Muscle of leg (tissue), 3 donors: ENCODE measurements at regions not wholly inside any gene's neighbourhood (a gene's known extent, or its start where the extent isn't known, plus 50 kb on each side); places are given as distances from the start of the nearest gene placed in this dataset.

ENCODE experiments used
- DNase-seq: peaks from one replicate; pipeline ENCODE4 v3.0.0; 2013
- H3K27ac ChIP-seq: one replicate; pipeline ENCODE4 v1.5.1; 2013; ENCODE audit warnings: mild to moderate bottlenecking, low read length, control low read depth
- H3K27me3 ChIP-seq: one replicate; pipeline ENCODE4 v1.6.1; 2013; ENCODE audit warnings: low read length; ENCODE audit not compliant: control insufficient read depth, insufficient read depth
- H3K36me3 ChIP-seq: one replicate; pipeline ENCODE4 v1.6.1; 2013; ENCODE audit warnings: low read length; ENCODE audit not compliant: control insufficient read depth, insufficient read depth
- H3K4me1 ChIP-seq: one replicate; pipeline ENCODE4 v1.6.1; 2013; ENCODE audit warnings: low read length; ENCODE audit not compliant: control insufficient read depth, insufficient read depth
- H3K4me3 ChIP-seq: one replicate; pipeline ENCODE4 v1.5.1; 2013; ENCODE audit warnings: low read length, control low read depth
- H3K9me3 ChIP-seq: replicated peaks from 2 replicates; pipeline ENCODE4 v1.6.1; 2013; ENCODE audit warnings: low read depth, low read length; ENCODE audit not compliant: control insufficient read depth
- WGBS: methylation state at CpG from one replicate; pipeline ENCODE4 v1.1.5; 2013; ENCODE audit warnings: missing lambda C conversion rate; ENCODE audit not compliant: insufficient coverage; 5-methylcytosine and 5-hydroxymethylcytosine counted together

GRCh38 chr18:41021089-41021488, 933.9 kb upstream of the PIK3C3 start:
- no CpG with 5 or more reads among the region's 3 CpGs for WGBS
- Histone ChIP-seq H3K9me3 (no peaks in the 10 kb centered on the region), H3K27ac (no peak overlapping the region), H3K4me1 (no peaks in the 10 kb centered on the region), H3K27me3 (no peaks in the 10 kb centered on the region), H3K36me3 (no peaks in the 10 kb centered on the region), H3K4me3 (no peak overlapping the region)
- DNase-seq: no peak

- Histone ChIP-seq H3K27me3 (no peaks in the 10 kb centered on the region), H3K27ac (no peak overlapping the region), H3K36me3 (no peaks in the 10 kb centered on the region), H3K4me1 (no peaks in the 10 kb centered on the region), H3K9me3 (no peaks in the 10 kb centered on the region), H3K4me3 (no peak overlapping the region)
- WGBS: no CpG with 5 or more reads among the region's 1 CpG
- no peak for DNase-seq
These were observed 942.8 kb upstream of the PIK3C3 start for GRCh38 chr18:41012194-41012593.

- H3K4me1 ChIP-seq: no peaks in the 10 kb centered on the region
- no peaks in the 10 kb centered on the region for H3K36me3 ChIP-seq
- no peak overlapping the region for H3K4me3 ChIP-seq
- no peaks in the 10 kb centered on the region for H3K27me3 ChIP-seq
- WGBS: no CpG with 5 or more reads among the region's 6 CpGs
- no peak overlapping the region for H3K27ac ChIP-seq
- DNase-seq: no peak
- no peaks in the 10 kb centered on the region for H3K9me3 ChIP-seq
These were observed 945.1 kb upstream of the PIK3C3 start for GRCh38 chr18:41009926-41010325.

- no peak for DNase-seq
- Histone ChIP-seq H3K4me1 (no peaks in the 10 kb centered on the region), H3K9me3 (no peaks in the 10 kb centered on the region), H3K36me3 (no peaks in the 10 kb centered on the region), H3K4me3 (no peak overlapping the region), H3K27me3 (no peaks in the 10 kb centered on the region), H3K27ac (no peak overlapping the region)
- no CpG with 5 or more reads among the region's 3 CpGs for WGBS
These were observed 950.7 kb upstream of the PIK3C3 start for GRCh38 chr18:41004324-41004723.

GRCh38 chr18:40995529-40995928, 959.5 kb upstream of the PIK3C3 start:
- DNase-seq: no peak
- Histone ChIP-seq H3K4me3 (no peak overlapping the region), H3K36me3 (no peaks in the 10 kb centered on the region), H3K27ac (no peak overlapping the region), H3K4me1 (no peaks in the 10 kb centered on the region), H3K9me3 (no peaks in the 10 kb centered on the region), H3K27me3 (no peaks in the 10 kb centered on the region)
- no CpG with 5 or more reads among the region's 1 CpG for WGBS

DNA sequence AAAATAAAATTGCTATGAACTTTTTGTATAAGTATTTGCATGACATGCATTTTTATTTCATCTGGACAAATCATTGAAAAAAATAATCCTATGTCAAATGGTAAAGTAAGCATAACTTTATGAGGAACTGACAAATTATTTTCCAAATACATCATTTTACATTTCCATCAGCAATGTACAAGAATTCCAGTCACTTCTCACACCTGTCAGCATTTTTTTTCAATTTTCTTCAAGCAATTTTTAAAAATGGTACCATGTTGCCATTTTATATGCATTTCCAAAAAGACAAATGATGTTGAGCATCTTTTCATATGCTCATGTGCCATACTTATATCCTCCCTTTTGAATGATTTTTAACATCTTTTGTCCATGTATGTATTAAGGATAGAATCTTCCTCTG, 961.7 kb upstream of the PIK3C3 start:
- Histone ChIP-seq H3K27ac (no peak overlapping the region), H3K4me1 (no peaks in the 10 kb centered on the region), H3K4me3 (no peak overlapping the region), H3K36me3 (no peaks in the 10 kb centered on the region), H3K27me3 (no peaks in the 10 kb centered on the region), H3K9me3 (no peaks in the 10 kb centered on the region)
- DNase-seq: no peak

GRCh38 chr18:40987581-40987980, 967.5 kb upstream of the PIK3C3 start:
- WGBS: no CpG with 5 or more reads among the region's 1 CpG
- H3K27ac ChIP-seq: no peak overlapping the region
- no peak for DNase-seq
- no peak overlapping the region for H3K4me3 ChIP-seq
- H3K27me3 ChIP-seq: no peaks in the 10 kb centered on the region
- H3K36me3 ChIP-seq: no peaks in the 10 kb centered on the region
- no peaks in the 10 kb centered on the region for H3K4me1 ChIP-seq
- H3K9me3 ChIP-seq: no peaks in the 10 kb centered on the region

- 63% methylated on average over 3 of the region's 5 CpGs for WGBS
- Histone ChIP-seq H3K27me3 (no peaks in the 10 kb centered on the region), H3K27ac (no peak overlapping the region), H3K4me3 (no peak overlapping the region), H3K36me3 (no peaks in the 10 kb centered on the region), H3K9me3 (no peaks in the 10 kb centered on the region), H3K4me1 (no peaks in the 10 kb centered on the region)
- peak; percentile 4 for DNase-seq
These were observed 969.6 kb upstream of the PIK3C3 start for GRCh38 chr18:40985436-40985835.

DNA sequence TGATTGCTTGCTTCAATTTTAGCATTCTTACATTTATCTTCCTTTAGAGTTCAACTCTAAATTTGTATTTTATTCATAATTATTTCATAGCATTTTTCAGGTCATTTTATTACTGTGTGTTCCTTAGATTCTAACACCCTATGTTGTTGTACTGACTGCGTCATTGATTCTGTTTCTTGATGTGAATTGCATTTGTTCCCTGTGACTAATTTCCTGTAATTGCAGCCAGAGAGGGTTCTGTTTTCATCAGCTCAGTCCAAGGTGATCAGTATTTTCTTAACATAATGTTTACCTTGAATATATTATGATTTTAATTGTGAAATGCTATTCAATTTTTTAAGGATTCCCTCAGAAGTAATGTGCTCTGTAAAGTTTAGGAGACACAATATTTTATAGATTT, 970.2 kb upstream of the PIK3C3 start:
- WGBS: no CpG with 5 or more reads among the region's 1 CpG
- Histone ChIP-seq H3K4me3 (no peak overlapping the region), H3K27ac (no peak overlapping the region), H3K4me1 (no peaks in the 10 kb centered on the region), H3K36me3 (no peaks in the 10 kb centered on the region), H3K9me3 (no peaks in the 10 kb centered on the region), H3K27me3 (no peaks in the 10 kb centered on the region)
- DNase-seq: no peak

GRCh38 chr18:40983835-40984234, 971.2 kb upstream of the PIK3C3 start:
- H3K27ac ChIP-seq: no peak overlapping the region
- no peak for DNase-seq
- no peaks in the 10 kb centered on the region for H3K4me1 ChIP-seq
- no peak overlapping the region for H3K4me3 ChIP-seq
- no peaks in the 10 kb centered on the region for H3K9me3 ChIP-seq
- H3K27me3 ChIP-seq: no peaks in the 10 kb centered on the region
- H3K36me3 ChIP-seq: no peaks in the 10 kb centered on the region
- WGBS: 93% methylated on average over 1 of the region's 1 CpG

DNA sequence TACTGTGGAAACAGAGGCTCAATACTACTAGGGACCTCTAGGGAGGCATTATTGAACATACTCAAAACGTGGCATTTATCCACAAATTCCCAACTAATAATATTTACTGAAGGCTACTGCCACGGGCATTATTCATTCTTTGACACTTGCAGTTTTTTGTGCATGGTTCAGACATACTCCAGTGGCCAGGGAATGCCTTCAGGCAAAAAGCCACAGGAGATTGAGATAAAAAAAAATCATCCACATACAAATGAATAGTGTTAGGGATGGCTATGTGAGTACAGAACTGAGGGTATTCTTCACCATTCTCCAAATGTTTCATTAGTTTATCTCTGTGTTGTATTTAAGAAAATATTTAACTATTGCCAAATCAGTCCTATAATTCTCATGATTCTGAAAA, 974.9 kb upstream of the PIK3C3 start:
- Histone ChIP-seq H3K27me3 (no peaks in the 10 kb centered on the region), H3K4me1 (no peaks in the 10 kb centered on the region), H3K9me3 (peaks cover 3% of the 10 kb centered on the region), H3K27ac (no peak overlapping the region), H3K36me3 (no peaks in the 10 kb centered on the region), H3K4me3 (no peak overlapping the region)
- DNase-seq: no peak
- WGBS: no CpG with 5 or more reads among the region's 2 CpGs
